ENCODE measurements at regions not wholly inside any gene's neighbourhood (a gene's known extent, or its start where the extent isn't known, plus 50 kb on each side); places are given as distances from the start of the nearest gene placed in this dataset.

DNA sequence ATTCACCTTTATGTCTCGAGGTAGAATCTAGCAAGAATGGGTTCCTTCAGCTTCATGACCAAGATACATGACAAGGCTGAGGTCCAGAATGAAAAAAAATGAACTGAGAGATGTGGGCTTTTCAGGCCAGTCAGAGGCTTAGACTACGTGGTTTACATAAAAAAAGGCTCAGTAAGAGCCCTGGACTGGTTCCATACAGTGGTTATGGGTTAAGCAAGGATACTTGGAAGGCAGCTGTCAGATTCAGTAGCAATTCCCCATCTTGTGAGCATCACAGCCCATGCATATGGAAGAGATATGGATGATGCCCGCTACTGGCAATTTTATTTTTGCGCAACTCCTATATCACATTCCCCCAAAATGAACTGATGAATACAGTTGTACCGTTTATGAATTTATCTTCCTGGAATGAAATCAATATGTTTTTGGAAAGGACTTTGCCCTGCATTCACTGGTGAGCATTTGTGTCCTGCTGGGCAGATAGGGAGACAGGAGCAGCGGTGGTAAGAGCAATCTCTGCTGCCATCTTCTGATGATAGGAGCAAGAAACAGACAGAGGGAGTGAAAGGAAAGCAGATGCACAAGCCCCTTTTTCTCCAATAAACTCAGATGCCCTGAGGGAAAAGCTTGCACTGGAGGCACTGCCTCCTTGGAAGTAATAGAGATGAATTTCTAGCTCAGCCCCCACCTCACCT is 280.4 kb downstream of the GALC start (continued):
- TF ChIP-seq, protein P1, sequence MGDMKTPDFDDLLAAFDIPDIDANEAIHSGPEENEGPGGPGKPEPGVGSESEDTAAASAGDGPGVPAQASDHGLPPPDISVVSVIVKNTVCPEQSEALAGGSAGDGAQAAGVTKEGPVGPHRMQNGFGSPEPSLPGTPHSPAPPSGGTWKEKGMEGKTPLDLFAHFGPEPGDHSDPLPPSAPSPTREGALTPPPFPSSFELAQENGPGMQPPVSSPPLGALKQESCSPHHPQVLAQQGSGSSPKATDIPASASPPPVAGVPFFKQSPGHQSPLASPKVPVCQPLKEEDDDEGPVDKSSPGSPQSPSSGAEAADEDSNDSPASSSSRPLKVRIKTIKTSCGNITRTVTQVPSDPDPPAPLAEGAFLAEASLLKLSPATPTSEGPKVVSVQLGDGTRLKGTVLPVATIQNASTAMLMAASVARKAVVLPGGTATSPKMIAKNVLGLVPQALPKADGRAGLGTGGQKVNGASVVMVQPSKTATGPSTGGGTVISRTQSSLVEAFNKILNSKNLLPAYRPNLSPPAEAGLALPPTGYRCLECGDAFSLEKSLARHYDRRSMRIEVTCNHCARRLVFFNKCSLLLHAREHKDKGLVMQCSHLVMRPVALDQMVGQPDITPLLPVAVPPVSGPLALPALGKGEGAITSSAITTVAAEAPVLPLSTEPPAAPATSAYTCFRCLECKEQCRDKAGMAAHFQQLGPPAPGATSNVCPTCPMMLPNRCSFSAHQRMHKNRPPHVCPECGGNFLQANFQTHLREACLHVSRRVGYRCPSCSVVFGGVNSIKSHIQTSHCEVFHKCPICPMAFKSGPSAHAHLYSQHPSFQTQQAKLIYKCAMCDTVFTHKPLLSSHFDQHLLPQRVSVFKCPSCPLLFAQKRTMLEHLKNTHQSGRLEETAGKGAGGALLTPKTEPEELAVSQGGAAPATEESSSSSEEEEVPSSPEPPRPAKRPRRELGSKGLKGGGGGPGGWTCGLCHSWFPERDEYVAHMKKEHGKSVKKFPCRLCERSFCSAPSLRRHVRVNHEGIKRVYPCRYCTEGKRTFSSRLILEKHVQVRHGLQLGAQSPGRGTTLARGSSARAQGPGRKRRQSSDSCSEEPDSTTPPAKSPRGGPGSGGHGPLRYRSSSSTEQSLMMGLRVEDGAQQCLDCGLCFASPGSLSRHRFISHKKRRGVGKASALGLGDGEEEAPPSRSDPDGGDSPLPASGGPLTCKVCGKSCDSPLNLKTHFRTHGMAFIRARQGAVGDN (IDR thresholded peaks at IDR 0.05), result no peak
- TF ChIP-seq KDM1A (IDR thresholded peaks at IDR 0.05; ENCODE audit: borderline replicate concordance), result no peak
- no peak for TF ChIP-seq IKZF1 (conservative IDR thresholded peaks at IDR 0.05)
- no peak for TF ChIP-seq WRNIP1 (IDR thresholded peaks at IDR 0.05; ENCODE audit: borderline replicate concordance, low read depth, low read length)

DNA sequence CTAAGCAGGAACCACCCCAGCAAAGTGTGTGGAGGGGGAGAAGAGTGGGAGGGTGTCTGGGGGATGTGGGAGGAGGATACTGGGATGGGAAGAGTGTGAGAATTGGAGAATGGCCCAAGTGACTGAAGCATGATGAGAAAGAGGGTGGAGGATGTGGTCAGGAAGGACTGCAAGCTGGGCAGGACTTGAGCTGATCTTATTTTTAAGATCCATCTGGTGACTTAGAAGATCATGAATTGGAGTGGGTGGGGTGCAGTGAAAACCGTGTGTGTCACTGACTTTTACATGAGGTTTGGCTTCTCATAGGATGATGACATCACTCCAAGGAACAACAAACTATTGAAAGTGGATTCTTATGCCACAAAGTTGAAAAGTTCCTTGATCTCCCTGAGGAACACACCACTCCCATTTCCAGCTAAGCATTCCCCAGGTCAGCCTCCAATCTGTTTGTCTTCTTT is 287.5 kb downstream of the GALC start:
- WGBS (ENCODE audit: insufficient coverage, insufficient replicate concordance, low lambda C conversion rate, missing lambda C conversion rate), result no CpG with 5 or more reads among the region's 1 CpG
- no peaks in the 10 kb centered on the region for H3K27me3 ChIP-seq (replicated peaks in 1 of 2; ENCODE audit: control insufficient read depth in 2 of 2, insufficient read depth in 2 of 2, low read length in 1 of 2)
- H3K4me1 ChIP-seq (ENCODE audit: control insufficient read depth, insufficient read depth, low read length), result no peaks in the 10 kb centered on the region
- H3K79me2 ChIP-seq (ENCODE audit: control insufficient read depth, insufficient read depth, low read length), result no peaks in the 10 kb centered on the region
- intact Hi-C loops (cut with micrococcal nuclease; ENCODE audit: unreplicated experiment) (no loop called here), in situ Hi-C loops (cut with MboI) (no loop called here)
- no peak overlapping the region for H3K9ac ChIP-seq (ENCODE audit: control insufficient read depth, insufficient read depth, low read length)
- H3K4me3 ChIP-seq, result no peak overlapping the region
- H3K27ac ChIP-seq (ENCODE audit: control insufficient read depth, insufficient read depth), result no peak overlapping the region
- H2AFZ ChIP-seq (ENCODE audit: control insufficient read depth, low read depth, low read length), result no peak overlapping the region
- no peaks in the 10 kb centered on the region for H3K36me3 ChIP-seq (ENCODE audit: control insufficient read depth in 2 of 2, insufficient read depth in 2 of 2, low read length in 1 of 2)
- no TSS peak for BruUV-seq (replicated peaks)
- no peaks in the 10 kb centered on the region for H4K20me1 ChIP-seq (ENCODE audit: control insufficient read depth, insufficient read depth)
- DNase-seq (ENCODE audit: low read depth, low spot score), result no peak
- CTCF ChIA-PET, result no interaction called here
- no peak overlapping the region for H3K4me2 ChIP-seq (ENCODE audit: control insufficient read depth, insufficient read depth)
- RAD21 ChIA-PET (ENCODE audit: unreplicated experiment), result no interaction called here
- POLR2A ChIA-PET, result no interaction called here
- SMC1A ChIA-PET (ENCODE audit: uncharacterized antibody, unreplicated experiment), result interaction anchor here (1.3 kb wide), 1 partner anchor 17 kb away, joined by 3 read pairs; no protein-coding TSS in a partner anchor
- FAIRE-seq, result no peak
- ATAC-seq, result no peak
- no peaks in the 10 kb centered on the region for H3K9me3 ChIP-seq (replicated peaks; ENCODE audit: control insufficient read depth, insufficient read depth, low read length)
- TF ChIP-seq, protein P2, sequence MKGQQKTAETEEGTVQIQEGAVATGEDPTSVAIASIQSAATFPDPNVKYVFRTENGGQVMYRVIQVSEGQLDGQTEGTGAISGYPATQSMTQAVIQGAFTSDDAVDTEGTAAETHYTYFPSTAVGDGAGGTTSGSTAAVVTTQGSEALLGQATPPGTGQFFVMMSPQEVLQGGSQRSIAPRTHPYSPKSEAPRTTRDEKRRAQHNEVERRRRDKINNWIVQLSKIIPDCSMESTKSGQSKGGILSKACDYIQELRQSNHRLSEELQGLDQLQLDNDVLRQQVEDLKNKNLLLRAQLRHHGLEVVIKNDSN (IDR thresholded peaks at IDR 0.05; ENCODE audit: borderline replicate concordance, extremely low read length, insufficient read depth, low read depth, low read length), result no peak
- TF ChIP-seq, protein P3, sequence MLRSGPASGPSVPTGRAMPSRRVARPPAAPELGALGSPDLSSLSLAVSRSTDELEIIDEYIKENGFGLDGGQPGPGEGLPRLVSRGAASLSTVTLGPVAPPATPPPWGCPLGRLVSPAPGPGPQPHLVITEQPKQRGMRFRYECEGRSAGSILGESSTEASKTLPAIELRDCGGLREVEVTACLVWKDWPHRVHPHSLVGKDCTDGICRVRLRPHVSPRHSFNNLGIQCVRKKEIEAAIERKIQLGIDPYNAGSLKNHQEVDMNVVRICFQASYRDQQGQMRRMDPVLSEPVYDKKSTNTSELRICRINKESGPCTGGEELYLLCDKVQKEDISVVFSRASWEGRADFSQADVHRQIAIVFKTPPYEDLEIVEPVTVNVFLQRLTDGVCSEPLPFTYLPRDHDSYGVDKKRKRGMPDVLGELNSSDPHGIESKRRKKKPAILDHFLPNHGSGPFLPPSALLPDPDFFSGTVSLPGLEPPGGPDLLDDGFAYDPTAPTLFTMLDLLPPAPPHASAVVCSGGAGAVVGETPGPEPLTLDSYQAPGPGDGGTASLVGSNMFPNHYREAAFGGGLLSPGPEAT (IDR thresholded peaks at IDR 0.05; ENCODE audit: low read depth), result no peak
- no peak for TF ChIP-seq CBX3 (IDR thresholded peaks at IDR 0.05; ENCODE audit: borderline replicate concordance, low read depth)
- no peak for TF ChIP-seq HCFC1 (IDR thresholded peaks at IDR 0.05; ENCODE audit: low read length)
- TF ChIP-seq MTA2 (IDR thresholded peaks at IDR 0.05; ENCODE audit: low read depth), result no peak
- TF ChIP-seq, protein P1 (IDR thresholded peaks at IDR 0.05), result no peak
- TF ChIP-seq SIN3A (IDR thresholded peaks at IDR 0.05; ENCODE audit: low read depth, low read length), result no peak
- no peak for TF ChIP-seq SMARCA5 (IDR thresholded peaks at IDR 0.05)
